ENCODE measurements at regions not wholly inside any gene's neighbourhood (a gene's known extent, or its start where the extent isn't known, plus 50 kb on each side); places are given as distances from the start of the nearest gene placed in this dataset.

DNA sequence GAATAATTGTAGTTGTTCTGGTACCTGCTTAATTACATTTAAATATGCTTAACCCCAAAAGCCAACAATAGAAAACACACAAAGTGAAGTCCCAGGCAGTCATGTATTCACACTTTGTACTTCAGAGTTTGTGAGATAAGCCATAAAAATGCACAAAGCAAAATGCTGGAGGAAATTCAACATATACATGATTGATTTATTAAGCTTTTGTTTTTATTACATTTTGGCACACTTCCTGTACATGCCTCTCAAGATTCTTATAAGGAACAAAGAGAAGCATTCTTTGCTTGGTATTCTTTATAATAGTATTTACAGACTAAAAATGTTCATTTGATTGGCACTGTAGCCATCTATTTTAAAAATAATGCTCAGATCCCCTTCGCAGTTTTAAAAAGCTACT, 107.7 kb upstream of the ANK3 start:
- no peak for TF ChIP-seq EZH2phosphoT487 (IDR thresholded peaks at IDR 0.05; ENCODE audit: borderline replicate concordance)
- TF ChIP-seq, protein P1, sequence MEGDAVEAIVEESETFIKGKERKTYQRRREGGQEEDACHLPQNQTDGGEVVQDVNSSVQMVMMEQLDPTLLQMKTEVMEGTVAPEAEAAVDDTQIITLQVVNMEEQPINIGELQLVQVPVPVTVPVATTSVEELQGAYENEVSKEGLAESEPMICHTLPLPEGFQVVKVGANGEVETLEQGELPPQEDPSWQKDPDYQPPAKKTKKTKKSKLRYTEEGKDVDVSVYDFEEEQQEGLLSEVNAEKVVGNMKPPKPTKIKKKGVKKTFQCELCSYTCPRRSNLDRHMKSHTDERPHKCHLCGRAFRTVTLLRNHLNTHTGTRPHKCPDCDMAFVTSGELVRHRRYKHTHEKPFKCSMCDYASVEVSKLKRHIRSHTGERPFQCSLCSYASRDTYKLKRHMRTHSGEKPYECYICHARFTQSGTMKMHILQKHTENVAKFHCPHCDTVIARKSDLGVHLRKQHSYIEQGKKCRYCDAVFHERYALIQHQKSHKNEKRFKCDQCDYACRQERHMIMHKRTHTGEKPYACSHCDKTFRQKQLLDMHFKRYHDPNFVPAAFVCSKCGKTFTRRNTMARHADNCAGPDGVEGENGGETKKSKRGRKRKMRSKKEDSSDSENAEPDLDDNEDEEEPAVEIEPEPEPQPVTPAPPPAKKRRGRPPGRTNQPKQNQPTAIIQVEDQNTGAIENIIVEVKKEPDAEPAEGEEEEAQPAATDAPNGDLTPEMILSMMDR (conservative IDR thresholded peaks at IDR 0.05; ENCODE audit: low read length) = no peak
